A172 (cell line): ENCODE measurements at regions not wholly inside any gene's neighbourhood (a gene's known extent, or its start where the extent isn't known, plus 50 kb on each side); places are given as distances from the start of the nearest gene placed in this dataset.
"Not testable (repeated sequence)": the region's sequence is repeated elsewhere in the genome, so short reads cannot be mapped to it uniquely, and the experiment has no call there.

Experiments
- DNase-seq: peaks from one replicate; pipeline ENCODE4 v3.0.0-alpha.2; 2015; ENCODE audit warnings: low spot score

- DNase-seq: no peak
Measured at GRCh38 chr13:105692769-105693168, 842.7 kb downstream of the EFNB2 start.

- DNase-seq: no peak
Measured at GRCh38 chr13:105684216-105684615, 851.2 kb downstream of the EFNB2 start.

DNA sequence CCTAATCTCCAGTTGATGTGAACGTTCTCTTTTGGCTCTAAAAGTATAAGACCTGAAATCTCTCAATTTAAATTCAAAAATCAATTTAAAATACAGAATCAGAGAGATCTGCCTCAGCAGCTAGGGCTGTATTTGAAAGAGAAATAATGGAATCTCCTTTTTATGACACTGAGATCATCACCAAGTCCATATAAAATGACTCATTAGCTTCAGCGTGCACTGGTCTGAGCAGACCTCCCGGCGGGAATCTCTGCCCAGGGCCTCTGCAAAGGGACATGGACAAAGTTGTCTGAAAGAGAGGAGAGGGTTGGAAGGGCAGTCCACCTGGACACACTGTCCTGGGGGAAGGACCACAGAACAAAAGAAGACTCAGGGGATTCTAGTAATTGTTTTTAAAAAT, 855.6 kb downstream of the EFNB2 start:
- no peak for DNase-seq

GRCh38 chr13:105678072-105678471, 857.4 kb downstream of the EFNB2 start:
- DNase-seq: no peak

GRCh38 chr13:105672881-105673280, 862.6 kb downstream of the EFNB2 start:
- no peak for DNase-seq

DNA sequence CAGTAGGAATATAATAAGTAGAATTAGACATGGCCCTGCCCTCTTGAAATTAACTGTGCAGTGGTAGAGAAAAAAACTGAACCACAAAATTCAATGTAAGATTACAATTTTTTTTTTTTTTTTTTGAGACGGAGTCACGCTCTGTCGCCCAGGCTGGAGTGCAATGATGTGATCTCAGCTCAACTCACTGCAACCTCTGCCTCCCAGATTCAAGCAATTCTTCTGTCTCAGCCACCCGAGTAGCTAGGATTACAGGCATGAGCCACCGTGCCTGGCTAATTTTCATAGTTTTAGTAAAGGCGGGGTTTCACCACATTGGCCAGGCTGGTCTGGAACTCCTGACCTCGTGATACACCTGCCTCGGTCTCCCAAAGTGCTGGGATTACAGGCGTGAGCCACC, 864.3 kb downstream of the EFNB2 start:
- DNase-seq: not testable (repeated sequence)

GRCh38 chr13:105670179-105670990, 865.1 kb downstream of the EFNB2 start:
- DNase-seq: no peak

DNA sequence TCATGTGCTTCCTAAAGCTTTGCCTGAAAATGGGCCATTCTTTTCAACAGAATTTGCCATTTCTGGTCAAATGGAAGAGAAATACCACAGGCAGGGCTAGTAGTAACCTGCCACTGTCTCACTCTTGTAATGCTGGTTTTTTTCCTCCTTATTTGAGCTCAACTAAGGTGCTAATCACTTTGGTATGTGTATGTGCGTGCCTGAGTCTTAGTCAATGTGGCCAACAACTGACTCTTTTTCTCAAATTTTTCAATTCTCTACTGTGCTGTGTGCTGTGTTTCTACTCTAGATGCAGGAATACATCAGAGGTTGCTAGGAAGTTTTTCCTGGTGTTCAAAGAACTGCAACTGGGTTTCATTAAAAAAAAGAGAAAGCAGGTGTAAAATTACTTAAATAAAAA, 870.2 kb downstream of the EFNB2 start:
- DNase-seq: peak; percentile 16

DNA sequence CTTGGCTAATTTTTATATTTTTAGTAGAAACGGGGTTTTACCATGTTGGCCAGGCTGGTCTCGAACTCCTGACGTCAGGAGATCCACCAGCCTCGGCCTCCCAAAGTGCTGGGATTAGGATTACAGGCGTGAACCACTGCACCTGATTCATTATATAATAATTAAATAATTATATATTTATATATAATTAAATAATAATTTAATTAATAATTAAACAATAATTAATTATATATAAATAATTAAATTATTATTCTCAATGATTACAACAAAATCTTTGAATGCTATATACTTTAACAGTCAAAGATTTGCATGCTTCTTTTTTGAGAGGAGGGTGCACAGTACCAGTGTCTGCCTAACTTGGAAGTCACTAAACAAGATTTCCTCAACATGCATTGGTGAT, 872.3 kb downstream of the EFNB2 start:
- no peak for DNase-seq

- DNase-seq: no peak
Measured at GRCh38 chr13:105660561-105660960, 874.9 kb downstream of the EFNB2 start.

DNA sequence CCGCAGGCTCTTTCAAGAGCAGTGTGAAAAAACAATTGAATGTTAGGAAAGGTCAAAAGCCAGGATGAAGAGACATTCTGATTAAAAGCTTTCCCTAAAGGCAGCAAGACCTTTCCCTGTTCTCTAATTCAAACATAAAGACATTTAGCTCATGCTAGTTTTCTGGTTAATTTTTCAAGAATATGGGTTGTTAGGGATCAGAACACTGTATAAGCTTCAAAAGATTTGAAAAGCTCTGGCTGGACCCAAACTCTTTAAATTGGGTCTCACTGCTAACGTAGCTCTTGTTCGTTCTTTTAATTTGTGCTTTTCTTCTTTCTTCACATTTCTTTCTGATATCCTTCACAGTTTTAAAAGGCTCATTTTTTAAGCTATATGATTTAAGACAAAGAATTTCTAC, 877.0 kb downstream of the EFNB2 start:
- DNase-seq: no peak

DNA sequence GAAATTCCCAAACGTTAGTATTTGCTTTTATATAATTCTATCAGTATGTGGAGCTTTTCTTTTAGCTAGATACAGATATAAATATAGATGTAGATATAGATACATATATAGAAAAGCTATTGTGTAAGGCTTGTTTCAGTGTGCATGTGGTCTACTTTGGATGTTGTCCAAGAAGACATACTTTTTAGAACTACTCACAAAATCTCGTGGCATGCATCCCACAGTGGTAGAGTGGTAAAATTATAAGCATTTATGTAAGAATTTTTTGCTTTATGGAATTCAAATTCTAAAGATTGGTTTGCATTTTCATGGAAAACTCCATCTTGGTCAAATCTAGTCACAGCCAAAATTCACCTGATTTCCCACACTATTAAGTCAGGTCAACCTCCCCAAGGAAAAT, 880.4 kb downstream of the EFNB2 start:
- DNase-seq: peak; percentile 29

DNA sequence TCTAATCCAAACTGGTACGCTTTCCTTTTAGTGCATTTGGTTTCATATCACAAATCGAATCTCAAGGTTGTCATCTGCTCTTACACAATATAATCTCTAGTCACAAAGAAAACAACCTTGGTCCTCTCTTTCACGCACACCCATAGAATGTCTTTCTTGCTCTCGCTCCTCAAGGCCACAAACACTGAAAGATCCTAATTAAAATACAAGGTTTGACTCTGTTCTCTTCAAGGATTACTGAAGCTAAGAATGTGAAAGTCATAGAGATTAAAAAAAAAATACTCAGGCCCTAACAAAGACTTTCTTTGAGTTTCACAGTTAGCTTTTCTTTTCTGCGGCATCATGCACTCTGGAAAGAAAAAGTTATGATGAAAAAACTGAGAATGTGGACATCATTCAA, 891.5 kb downstream of the EFNB2 start:
- no peak for DNase-seq

- DNase-seq: peak; percentile 82
Measured at GRCh38 chr13:105642511-105642958, 892.9 kb downstream of the EFNB2 start.

DNA sequence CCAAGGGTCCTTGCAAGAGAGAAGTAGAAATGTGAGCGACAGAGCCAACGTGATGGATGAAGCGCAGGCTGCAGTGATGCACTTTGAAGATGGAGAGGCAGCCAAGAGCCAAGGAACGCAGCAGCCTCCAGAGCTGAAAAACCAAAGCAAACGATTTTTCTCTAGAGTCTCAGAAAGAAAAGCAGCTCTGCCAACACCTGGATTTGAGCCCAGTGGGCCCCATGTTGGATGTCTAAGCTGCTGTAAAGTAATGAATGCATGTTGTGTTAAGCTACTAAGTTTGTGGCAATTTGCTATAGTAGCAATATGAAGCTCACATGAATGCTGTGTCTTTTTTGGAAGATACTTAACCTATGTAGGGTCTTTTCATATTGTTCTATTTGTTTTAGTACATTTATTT, 894.3 kb downstream of the EFNB2 start:
- DNase-seq: no peak

DNA sequence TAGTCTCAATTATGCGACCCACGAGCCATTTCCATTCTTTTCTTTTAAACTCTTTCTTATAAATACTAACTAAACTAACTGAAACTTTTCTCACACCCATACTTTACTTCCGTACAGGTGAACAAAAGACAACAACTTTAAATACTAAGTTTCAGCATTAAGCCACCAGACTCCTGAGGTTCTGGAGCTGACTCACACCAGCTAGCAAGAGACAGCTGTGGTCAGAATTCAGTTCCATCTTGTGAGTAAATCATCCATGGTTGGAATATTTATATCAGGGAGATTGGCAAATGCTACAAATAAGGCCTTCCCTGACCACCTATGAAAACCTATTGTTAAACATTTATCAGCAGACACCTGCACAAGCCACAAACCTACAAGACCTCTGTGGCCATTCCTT, 897.0 kb downstream of the EFNB2 start:
- DNase-seq: no peak

- DNase-seq: no peak
Measured at GRCh38 chr13:105634059-105634458, 901.4 kb downstream of the EFNB2 start.

GRCh38 chr13:105630431-105630830, 905.0 kb downstream of the EFNB2 start:
- no peak for DNase-seq

DNA sequence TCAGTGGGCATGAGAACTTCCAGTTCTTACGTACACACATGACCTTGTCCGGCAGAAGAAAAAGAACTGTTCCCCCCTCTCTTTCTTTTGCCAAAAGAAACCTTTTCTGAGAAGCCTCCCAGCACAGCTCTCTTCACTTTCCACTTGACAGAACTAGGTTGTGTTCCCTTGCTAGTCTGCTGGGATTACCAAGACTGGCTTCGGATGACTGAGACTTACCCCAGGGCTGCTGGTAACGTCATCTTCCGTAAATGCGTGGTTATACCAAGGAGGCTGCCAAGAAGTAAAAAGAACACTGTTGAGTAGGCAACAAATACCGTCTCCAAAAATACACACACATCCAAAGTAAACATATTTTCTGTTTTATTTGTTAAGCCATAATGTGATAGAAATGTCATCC, 908.2 kb downstream of the EFNB2 start:
- no peak for DNase-seq

- no peak for DNase-seq
Measured at GRCh38 chr13:105625691-105626090, 909.8 kb downstream of the EFNB2 start.

DNA sequence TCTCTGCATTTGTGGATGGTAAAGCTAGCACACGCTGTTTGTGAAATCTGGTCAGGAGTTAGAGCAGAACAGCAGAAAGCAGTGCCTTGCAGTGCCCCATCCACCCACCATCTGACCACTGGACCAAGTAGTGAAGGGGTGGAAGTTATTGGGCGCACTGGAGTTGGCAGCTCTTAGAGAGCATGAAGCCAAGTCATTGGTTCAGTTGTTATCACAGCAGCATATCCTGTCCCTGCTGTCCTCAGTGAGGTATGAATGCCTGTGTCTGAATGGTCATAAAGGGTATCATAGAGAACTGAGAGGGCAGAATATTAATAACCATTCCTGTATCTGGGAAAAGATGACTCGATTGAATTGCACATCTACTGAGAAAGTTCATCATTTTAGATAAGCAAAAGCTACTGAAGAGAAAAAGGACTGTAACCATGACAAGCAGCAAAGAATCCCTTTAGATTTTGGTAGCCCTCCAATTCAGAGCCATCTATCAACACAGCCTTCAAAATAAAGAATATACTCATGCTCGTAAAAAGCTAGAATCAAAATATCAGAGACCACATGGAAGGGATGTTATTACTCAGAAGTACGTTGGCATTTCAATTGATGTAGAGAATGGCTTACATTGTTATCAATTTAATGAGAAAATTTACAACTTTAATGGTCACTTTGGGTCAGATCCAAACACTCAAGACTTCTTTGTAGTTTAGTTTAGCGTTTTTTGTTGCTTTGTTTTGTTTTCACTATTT, 919.0 kb downstream of the EFNB2 start:
- peak; percentile 80 for DNase-seq

DNA sequence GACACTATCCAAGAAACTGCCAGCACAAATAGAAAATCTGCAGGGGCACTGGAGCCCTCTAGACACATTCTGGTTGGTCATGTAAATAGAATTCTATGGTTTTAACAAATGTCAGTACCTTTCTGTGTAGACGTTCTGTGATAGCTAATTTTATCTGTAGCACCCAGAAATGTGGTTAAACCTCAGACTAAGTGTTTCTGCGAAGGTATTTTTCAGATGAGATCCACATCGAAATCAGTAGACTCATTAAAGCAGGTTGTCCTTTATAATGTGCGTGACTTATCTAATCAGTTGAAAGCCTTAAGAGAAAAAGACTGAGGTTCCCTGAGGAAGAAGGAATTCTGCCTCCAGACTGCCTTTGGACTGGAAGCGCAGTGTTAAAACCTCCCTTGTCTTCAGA, 922.9 kb downstream of the EFNB2 start:
- no peak for DNase-seq

DNA sequence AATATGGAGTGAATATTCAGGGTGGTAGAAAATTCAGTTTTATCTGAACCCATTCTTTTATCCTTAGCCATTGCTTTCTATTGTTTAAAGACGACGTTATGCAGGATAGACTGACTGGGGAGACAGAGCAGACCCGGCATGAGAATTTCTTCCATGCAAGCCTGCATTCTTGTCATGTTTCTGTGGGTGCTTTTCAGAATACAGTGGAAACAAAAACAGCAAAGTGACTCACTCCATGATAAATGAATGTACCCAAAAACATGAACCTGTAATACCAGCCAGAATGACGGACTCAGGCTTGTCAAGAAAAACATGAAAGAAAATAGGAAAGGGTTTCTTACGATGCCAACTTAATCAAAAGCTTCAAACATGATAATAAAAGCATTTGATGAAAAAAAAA, 924.0 kb downstream of the EFNB2 start:
- DNase-seq: peak; percentile 59
